ENCODE measurements at regions not wholly inside any gene's neighbourhood (a gene's known extent, or its start where the extent isn't known, plus 50 kb on each side); places are given as distances from the start of the nearest gene placed in this dataset.

DNA sequence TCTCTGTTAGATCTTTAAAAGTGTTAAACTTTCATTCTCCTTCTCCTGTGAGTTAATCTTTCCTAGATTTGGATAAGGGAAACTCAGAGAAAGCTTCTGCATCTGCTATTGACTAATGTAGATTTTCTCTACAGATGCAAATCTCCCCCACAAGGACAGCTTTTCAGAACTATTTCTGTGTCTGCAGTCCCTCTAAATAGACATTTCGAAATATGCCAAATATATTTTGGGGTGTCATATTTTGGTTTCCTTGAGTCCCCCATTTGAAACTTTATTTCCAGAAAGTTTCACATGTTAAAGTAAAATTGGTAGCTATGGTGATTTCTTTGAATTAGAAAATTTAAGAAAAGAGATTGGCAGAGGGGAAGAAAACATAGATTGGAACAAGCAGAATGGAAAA is 852.3 kb upstream of the ALCAM start:
- no peak for DNase-seq (ENCODE audit: extremely low read depth, low read depth)
- no peak for TF ChIP-seq CTCF (IDR thresholded peaks at IDR 0.05; ENCODE audit: low read depth, low read length, missing control alignments)

DNA sequence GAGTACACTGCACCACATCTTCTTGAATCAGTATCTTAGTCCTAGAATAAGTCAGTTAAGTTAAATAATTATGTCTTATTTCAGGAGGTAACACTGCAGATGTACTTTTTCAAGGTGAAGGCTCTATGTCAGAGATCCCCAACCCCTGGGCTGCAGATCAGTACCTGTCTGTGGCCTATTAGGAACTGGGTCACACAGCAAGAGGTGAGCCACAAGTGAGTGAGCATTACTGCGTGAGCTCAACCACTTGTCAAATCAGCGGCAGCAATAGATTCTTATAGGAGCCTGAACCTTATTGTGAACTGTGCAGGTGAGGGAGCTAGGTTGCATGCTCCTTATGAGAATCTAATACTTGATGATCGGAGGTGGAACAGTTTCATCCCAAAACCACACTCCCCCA is 851.9 kb upstream of the ALCAM start:
- no peak for TF ChIP-seq CTCF (IDR thresholded peaks at IDR 0.05; ENCODE audit: low read depth, low read length, missing control alignments)
- DNase-seq (ENCODE audit: extremely low read depth, low read depth) = no peak
- H3K4me3 ChIP-seq (replicated peaks; ENCODE audit: low read depth, low read length) = no peak overlapping the region

More for the DNA sequence above, 852.3 kb upstream of the ALCAM start:
- H3K4me3 ChIP-seq (replicated peaks; ENCODE audit: low read depth, low read length) = no peak overlapping the region

DNA sequence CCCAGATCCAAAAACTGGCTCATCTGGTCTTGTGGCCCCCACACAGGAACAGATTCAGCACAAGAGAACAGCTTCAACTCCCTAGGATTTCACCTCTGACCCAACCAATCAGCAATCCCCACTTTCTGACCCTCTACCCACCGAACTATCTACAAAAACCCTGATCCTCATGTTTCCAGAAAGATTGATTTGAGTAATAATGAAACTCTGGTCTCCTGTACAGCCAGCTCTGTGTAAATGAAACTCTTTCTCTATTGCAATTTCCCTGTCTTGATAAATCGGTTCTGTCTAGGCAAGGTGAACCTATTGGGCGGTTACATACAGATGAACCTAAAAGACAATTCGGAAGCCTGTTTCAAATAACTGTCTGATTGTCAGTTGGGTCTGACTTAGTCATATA is 847.6 kb upstream of the ALCAM start:
- no peak overlapping the region for H3K4me3 ChIP-seq (replicated peaks; ENCODE audit: low read depth, low read length)
- no peak for DNase-seq (ENCODE audit: extremely low read depth, low read depth)
- no peak for TF ChIP-seq CTCF (IDR thresholded peaks at IDR 0.05; ENCODE audit: low read depth, low read length, missing control alignments)

GRCh38 chr3:104519468-104520227 is 847.1 kb upstream of the ALCAM start:
- H3K4me3 ChIP-seq (replicated peaks; ENCODE audit: low read depth, low read length) = no peak overlapping the region
- no peak for TF ChIP-seq CTCF (IDR thresholded peaks at IDR 0.05; ENCODE audit: low read depth, low read length, missing control alignments)
- no peak for DNase-seq (ENCODE audit: extremely low read depth, low read depth)

GRCh38 chr3:104520228-104520655 is 846.5 kb upstream of the ALCAM start:
- TF ChIP-seq CTCF (IDR thresholded peaks at IDR 0.05; ENCODE audit: low read depth, low read length, missing control alignments) = no peak
- no peak for DNase-seq (ENCODE audit: extremely low read depth, low read depth)
- no peak overlapping the region for H3K4me3 ChIP-seq (replicated peaks; ENCODE audit: low read depth, low read length)

GRCh38 chr3:104521606-104522336 is 844.9 kb upstream of the ALCAM start:
- TF ChIP-seq CTCF (IDR thresholded peaks at IDR 0.05; ENCODE audit: low read depth, low read length, missing control alignments) = no peak
- no peak for DNase-seq (ENCODE audit: extremely low read depth, low read depth)
- no peak overlapping the region for H3K4me3 ChIP-seq (replicated peaks; ENCODE audit: low read depth, low read length)

Data from HFF-Myc (cell line).